K562 (cell line): ENCODE measurements at regions not wholly inside any gene's neighbourhood (a gene's known extent, or its start where the extent isn't known, plus 50 kb on each side); places are given as distances from the start of the nearest gene placed in this dataset.

Source experiments
- ATAC-seq: fragments of 200-7000 bp; cut with Tn5 transposase; 3 replicates; pipeline ENCODE4 v1.9.1; 2020; ENCODE audit warnings: moderate library complexity
- BruUV-seq: library from RNA; stranded (reverse); fragments of 400-500 nt; replicated peaks from 2 replicates; lab custom pipeline; 2021; lab: Mats Ljungman, UMichigan
- CTCF ChIA-PET: fragments of 300-600 bp; formaldehyde crosslinking; extraction: SDS; loops from one replicate; lab custom pipeline; 2021; ENCODE audit warnings: low intra/inter-chr PET ratio; lab: Yijun Ruan, JAX
- POLR2A ChIA-PET: fragments of 300-600, 350-650 bp; sonication (Branson Sonifier 250); formaldehyde crosslinking; extraction: SDS; loops from one replicate; lab custom pipeline; 2021; ENCODE audit warnings: antibody characterized with exemption, inconsistent platforms; lab: Yijun Ruan, JAX
- DNase-seq, 4 experiments: peaks; one replicate each; pipeline versions ENCODE4 v3.0.0 to v3.0.0-alpha.2; 2011 to 2018; ENCODE audit warnings: low spot score in 3 of 4, mixed read lengths in 3 of 4; ENCODE audit errors: extremely low read depth in 1 of 4
- FAIRE-seq: peaks from 2 replicates; lab custom pipeline; 2011; peaks lifted over from hg19 to GRCh38; lab: Jason Lieb, UNC
- H2AFZ ChIP-seq: 2 replicates; pipeline ENCODE4 v1.6.0; 2011; ENCODE audit warnings: low read depth, low read length, control low read depth, inconsistent platforms
- H3K27ac ChIP-seq: fragments of 200-600 bp; 3 replicates; pipeline ENCODE4 v1.8.0; 2011; ENCODE audit warnings: low read depth, mild to moderate bottlenecking, control low read depth, inconsistent platforms, low read length, moderate library complexity, mixed read lengths; ENCODE audit errors: extremely low read depth
- H3K27me3 ChIP-seq, 2 experiments: fragments of 300-600 bp in 1 of 2; 2 replicates in 1 of 2; 3 replicates in 1 of 2; pipeline versions ENCODE4 v1.6.0 to v1.8.0; 2011; ENCODE audit warnings: inconsistent platforms in 2 of 2, low read length in 2 of 2, mild to moderate bottlenecking in 1 of 2, mixed read lengths in 1 of 2, moderate library complexity in 1 of 2; ENCODE audit not compliant: control insufficient read depth in 2 of 2, insufficient read depth in 2 of 2
- H3K36me3 ChIP-seq: fragments of 300-600 bp; 3 replicates; pipeline ENCODE4 v1.8.0; 2011; ENCODE audit warnings: mild to moderate bottlenecking, low read length, inconsistent platforms; ENCODE audit not compliant: control insufficient read depth, insufficient read depth
- H3K4me1 ChIP-seq, 2 experiments: fragments of 200-600 bp in 1 of 2; replicated peaks in 1 of 2; 2 replicates in 1 of 2; 3 replicates in 1 of 2; pipeline versions ENCODE4 v1.5.1 to v1.8.0; 2011; ENCODE audit warnings: inconsistent platforms in 2 of 2, low read length in 2 of 2, mild to moderate bottlenecking in 1 of 2, mixed read lengths in 1 of 2, moderate library complexity in 1 of 2; ENCODE audit not compliant: control insufficient read depth in 2 of 2, insufficient read depth in 2 of 2
- H3K4me2 ChIP-seq: 2 replicates; pipeline ENCODE4 v1.6.1; 2011; ENCODE audit warnings: low read length, control low read depth, inconsistent platforms, mixed read lengths; ENCODE audit not compliant: insufficient read depth
- H3K4me3 ChIP-seq: fragments of 200-600 bp; sonication (generic), shearing (Covaris generic); 2 replicates; pipeline ENCODE4 v1.5.1; 2016; ENCODE audit warnings: control low read depth, inconsistent platforms
- H3K79me2 ChIP-seq: fragments of 200-600 bp; 3 replicates; pipeline ENCODE4 v1.8.0; 2011; ENCODE audit warnings: low read length, inconsistent platforms; ENCODE audit not compliant: control insufficient read depth, insufficient read depth
- H3K9ac ChIP-seq, 2 experiments: 2 replicates each; pipeline versions ENCODE4 v1.6.0 to v1.6.1; 2011; ENCODE audit warnings: low read depth in 2 of 2, low read length in 2 of 2, control low read depth in 1 of 2, inconsistent platforms in 1 of 2, mild to moderate bottlenecking in 1 of 2, mixed read lengths in 1 of 2; ENCODE audit not compliant: insufficient read depth in 1 of 2
- H3K9me1 ChIP-seq: one replicate; pipeline ENCODE4 v1.6.0; 2011; ENCODE audit warnings: inconsistent platforms, mild to moderate bottlenecking, low read length, moderate library complexity; ENCODE audit not compliant: control insufficient read depth, insufficient read depth
- H3K9me3 ChIP-seq: replicated peaks from 2 replicates; pipeline ENCODE4 v1.5.1; 2011; ENCODE audit warnings: low read depth, low read length, inconsistent platforms; ENCODE audit not compliant: control insufficient read depth, insufficient read depth
- H4K20me1 ChIP-seq: replicated peaks from 2 replicates; pipeline ENCODE4 v1.6.1; 2011; ENCODE audit warnings: low read length, inconsistent platforms, mixed read lengths; ENCODE audit not compliant: control insufficient read depth, insufficient read depth
- JUN ChIP-seq, 2 experiments: sonication (generic) in 1 of 2; formaldehyde crosslinking in 1 of 2; IDR thresholded peaks; 2 replicates each; pipeline versions ENCODE4 v1.6.1 to v1.8.0; 2012 to 2022; ENCODE audit warnings: borderline replicate concordance in 2 of 2, mild to moderate bottlenecking in 2 of 2, improper control_type of control experiment in 1 of 2, low read depth in 1 of 2, low read length in 1 of 2, missing genetic modification reagents in 1 of 2
- MAX ChIP-seq: sonication (generic); formaldehyde crosslinking; IDR thresholded peaks from 2 replicates; pipeline ENCODE4 v1.9.0; 2022; ENCODE audit warnings: mild to moderate bottlenecking, missing genetic modification reagents
- MYC ChIP-seq, 2 experiments: fragments of 250-450 bp in 1 of 2; sonication (Bioruptor Pico) in 1 of 2; IDR thresholded peaks; 2 replicates each; pipeline versions ENCODE4 v1.5.1 to v1.6.1; 2012 to 2021; ENCODE audit warnings: low read depth in 2 of 2, borderline replicate concordance in 1 of 2, improper control_type of control experiment in 1 of 2, low read length in 1 of 2, mild to moderate bottlenecking in 1 of 2, moderate library complexity in 1 of 2
- POLR3A ChIP-seq: IDR thresholded peaks from 2 replicates; pipeline ENCODE4 v1.6.1; 2011; ENCODE audit warnings: borderline replicate concordance, mild to moderate bottlenecking, moderate library complexity; ENCODE audit not compliant: insufficient read length, insufficient read depth; ENCODE audit errors: extremely low read depth
- RAD51 ChIP-seq: fragments of 450-650 bp; IDR thresholded peaks from 2 replicates; pipeline ENCODE4 v1.7.1; 2016; ENCODE audit warnings: low read depth, mild to moderate bottlenecking, borderline replicate concordance
- RBFOX2 ChIP-seq: fragments of 200-400 bp; formaldehyde crosslinking; IDR thresholded peaks from 2 replicates; pipeline ENCODE4 v1.6.1; 2017; ENCODE audit warnings: low read depth, mild to moderate bottlenecking, low read length, moderate library complexity
- ZNF436 ChIP-seq: fragments of 250-450, 450-650 bp; sonication (Bioruptor Pico); formaldehyde crosslinking; IDR thresholded peaks from 2 replicates; pipeline ENCODE4 v1.7.0; 2020; ENCODE audit warnings: mild to moderate bottlenecking
- WGBS: fragments of 100-300 bp; shearing (Covaris generic); methylation state at CpG from one replicate; pipeline ENCODE4 v1.1.6; 2016; ENCODE audit warnings: low coverage, mixed read lengths; ENCODE audit not compliant: insufficient coverage; ENCODE audit errors: missing lambda C conversion rate; 5-methylcytosine and 5-hydroxymethylcytosine counted together
- in situ Hi-C: fragments of 300-500 bp; cut with MboI; formaldehyde crosslinking; loops from 4 replicates; pipeline ENCODE4 v1.15.0; 2018; ENCODE audit warnings: inconsistent platforms, mixed read lengths
- intact Hi-C: fragments of 100-400 bp; cut with micrococcal nuclease; formaldehyde crosslinking; loops from 2 replicates; pipeline ENCODE4 v1.14.2; 2022

DNA sequence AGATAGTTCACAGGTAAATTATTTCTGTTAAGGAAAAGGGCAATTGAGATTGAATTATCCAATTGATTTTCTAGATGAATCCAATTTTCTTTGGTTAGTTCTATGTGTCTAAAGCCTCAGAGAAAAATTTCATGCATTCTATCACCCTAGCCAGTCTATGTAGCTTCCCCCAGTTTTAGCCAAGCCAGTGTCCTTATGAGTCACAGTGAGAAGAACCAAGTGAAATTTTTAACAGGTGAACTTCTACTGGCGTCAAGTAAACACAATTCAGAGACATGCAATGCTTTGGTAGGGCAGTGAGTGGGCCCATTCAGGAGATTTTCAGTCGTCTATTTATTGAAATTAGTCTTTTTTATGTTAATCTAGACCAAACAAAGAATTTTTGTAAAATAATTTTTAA is 1077.4 kb upstream of the ARRDC3 start:
- Histone ChIP-seq H3K79me2 (no peaks in the 10 kb centered on the region), H3K27me3 (no peaks in the 10 kb centered on the region), H3K9ac (no peak overlapping the region), H3K9me1 (no peaks in the 10 kb centered on the region), H2AFZ (no peak overlapping the region), H4K20me1 (no peaks in the 10 kb centered on the region), H3K27ac (no peak overlapping the region), H3K36me3 (no peaks in the 10 kb centered on the region), H3K9me3 (no peaks in the 10 kb centered on the region), H3K4me2 (no peak overlapping the region), H3K4me1 (no peaks in the 10 kb centered on the region), H3K4me3 (no peak overlapping the region)
- DNase-seq (no peak), FAIRE-seq (no peak), ATAC-seq (no peak)
- ChIA-PET POLR2A (no interaction called here), CTCF (no interaction called here)
- TF ChIP-seq JUN (IDR thresholded peaks at IDR 0.05; ENCODE audit: borderline replicate concordance, low read depth, low read length) (no peak), JUN (CRISPR knock-in tag; IDR thresholded peaks at IDR 0.05; ENCODE audit: borderline replicate concordance) (no peak), RBFOX2 (no peak), MAX (no peak), MYC (IDR thresholded peaks at IDR 0.05; ENCODE audit: low read depth, low read length) (no peak), MYC (CRISPR knock-in tag; IDR thresholded peaks at IDR 0.05; ENCODE audit: borderline replicate concordance, low read depth) (no peak), RAD51 (no peak), ZNF436 (CRISPR knock-in tag) (no peak), POLR3A (no peak)
- intact Hi-C loops (no loop called here), in situ Hi-C loops (no loop called here)
- WGBS, result 0% methylated on average over 2 of the region's 2 CpGs
- no TSS peak for BruUV-seq
